HepG2 (cell line): ENCODE measurements at regions not wholly inside any gene's neighbourhood (a gene's known extent, or its start where the extent isn't known, plus 50 kb on each side); places are given as distances from the start of the nearest gene placed in this dataset.

ENCODE experiments used
- ATAC-seq: fragments of 200-7000 bp; cut with Tn5 transposase; 3 replicates; pipeline ENCODE4 v1.9.1; 2020; ENCODE audit warnings: mild to moderate bottlenecking, moderate library complexity
- BruUV-seq: library from RNA; stranded (reverse); fragments of 400-500 nt; replicated peaks from 2 replicates; lab custom pipeline; 2021; lab: Mats Ljungman, UMichigan
- CTCF ChIA-PET: fragments of 300-600 bp; formaldehyde crosslinking; extraction: SDS; loops from one replicate; lab custom pipeline; 2021; ENCODE audit warnings: low total read pairs, inconsistent platforms, low intra/inter-chr PET ratio; lab: Yijun Ruan, JAX
- POLR2A ChIA-PET: fragments of 350-600 bp; sonication (Branson Sonifier 250); formaldehyde crosslinking; loops from one replicate; lab custom pipeline; 2020; ENCODE audit warnings: antibody characterized with exemption, inconsistent platforms; lab: Yijun Ruan, JAX
- DNase-seq: peaks from one replicate; pipeline ENCODE4 v3.0.0-alpha.2; 2015; ENCODE audit warnings: low spot score
- FAIRE-seq: peaks from 3 replicates; lab custom pipeline; 2011; peaks lifted over from hg19 to GRCh38; lab: Jason Lieb, UNC
- H2AFZ ChIP-seq: one replicate; pipeline ENCODE4 v1.6.1; 2011; ENCODE audit warnings: low read length, inconsistent platforms
- H3K27ac ChIP-seq: fragments of 300-600 bp; 3 replicates; pipeline ENCODE4 v1.8.0; 2011; ENCODE audit warnings: mixed run types, mild to moderate bottlenecking, mixed read lengths, low read length, inconsistent platforms; ENCODE audit not compliant: insufficient read depth; ENCODE audit errors: extremely low read length
- H3K27me3 ChIP-seq, 2 experiments: fragments of 200-600 bp in 1 of 2; 2 replicates in 1 of 2; 3 replicates in 1 of 2; pipeline versions ENCODE4 v1.6.0 to v1.8.0; 2011; ENCODE audit warnings: low read length in 2 of 2, mild to moderate bottlenecking in 2 of 2, moderate library complexity in 2 of 2, inconsistent platforms in 1 of 2; ENCODE audit not compliant: insufficient read depth in 2 of 2, control insufficient read depth in 1 of 2
- H3K36me3 ChIP-seq, 2 experiments: fragments of 200-600 bp in 1 of 2; replicated peaks in 1 of 2; 2 replicates in 1 of 2; 3 replicates in 1 of 2; pipeline versions ENCODE4 v1.5.1 to v1.8.0; 2011; ENCODE audit warnings: low read length in 2 of 2, inconsistent platforms in 1 of 2; ENCODE audit not compliant: insufficient read depth in 2 of 2, control insufficient read depth in 1 of 2
- H3K4me1 ChIP-seq: 2 replicates; pipeline ENCODE4 v1.5.1; 2012; ENCODE audit warnings: low read length, inconsistent platforms; ENCODE audit not compliant: insufficient read depth
- H3K4me2 ChIP-seq: 2 replicates; pipeline ENCODE4 v1.6.0; 2011; ENCODE audit warnings: low read depth, low read length, inconsistent platforms
- H3K4me3 ChIP-seq, 3 experiments: fragments of 200-600 bp in 1 of 3; sonication (generic), shearing (Covaris generic) in 1 of 3; replicated peaks in 1 of 3; 2 replicates each; pipeline ENCODE4 v1.5.1; 2011 to 2016; ENCODE audit warnings: low read length in 3 of 3, inconsistent platforms in 2 of 3, low read depth in 2 of 3, mild to moderate bottlenecking in 2 of 3, control low read depth in 1 of 3, mixed read lengths in 1 of 3; ENCODE audit not compliant: insufficient read depth in 1 of 3
- H3K79me2 ChIP-seq: one replicate; pipeline ENCODE4 v1.6.1; 2011; ENCODE audit warnings: low read length, inconsistent platforms; ENCODE audit not compliant: insufficient read depth
- H3K9ac ChIP-seq: 2 replicates; pipeline ENCODE4 v1.6.0; 2011; ENCODE audit warnings: mild to moderate bottlenecking, low read depth, low read length, inconsistent platforms; ENCODE audit not compliant: insufficient read depth
- H3K9me3 ChIP-seq: 2 replicates; pipeline ENCODE4 v1.5.1; 2012; ENCODE audit warnings: mild to moderate bottlenecking, low read length
- H4K20me1 ChIP-seq: 2 replicates; pipeline ENCODE4 v1.6.0; 2011; ENCODE audit warnings: inconsistent platforms, mild to moderate bottlenecking, low read length, moderate library complexity; ENCODE audit not compliant: insufficient read depth
- ATF4 ChIP-seq, 2 experiments: fragments of 450-650 bp in 1 of 2; sonication (generic) in 1 of 2; formaldehyde crosslinking; IDR thresholded peaks; 2 replicates each; pipeline versions ENCODE4 v1.5.0 to v1.8.0; 2020 to 2022; ENCODE audit warnings: mild to moderate bottlenecking in 1 of 2, missing genetic modification reagents in 1 of 2
- BRCA1 ChIP-seq: sonication (generic); formaldehyde crosslinking; IDR thresholded peaks from 2 replicates; pipeline ENCODE4 v1.4.0; 2020; ENCODE audit warnings: missing genetic modification reagents
- EP300 ChIP-seq, 3 experiments: sonication (generic) in 1 of 3; formaldehyde crosslinking in 1 of 3; IDR thresholded peaks; 2 replicates each; pipeline versions ENCODE4 v1.5.1 to v1.6.1; 2011 to 2020; ENCODE audit warnings: low read depth in 2 of 3, low read length in 2 of 3, borderline replicate concordance in 1 of 3, improper control_type of control experiment in 1 of 3, mild to moderate bottlenecking in 1 of 3, missing genetic modification reagents in 1 of 3, moderate library complexity in 1 of 3
- HES4 ChIP-seq: sonication (generic); formaldehyde crosslinking; IDR thresholded peaks from 2 replicates; pipeline ENCODE4 v1.9.0; 2021; ENCODE audit warnings: mild to moderate bottlenecking, missing genetic modification reagents, borderline replicate concordance
- HHEX ChIP-seq: IDR thresholded peaks from 2 replicates; pipeline ENCODE4 v1.6.1; 2016; ENCODE audit warnings: control low read depth
- HNRNPH1 ChIP-seq: fragments of 200-400 bp; formaldehyde crosslinking; optimal IDR thresholded peaks from 2 replicates; pipeline ENCODE3; 2017; ENCODE audit warnings: mild to moderate bottlenecking, low read depth, low read length
- IKZF4 ChIP-seq: sonication (generic); formaldehyde crosslinking; IDR thresholded peaks from 2 replicates; pipeline ENCODE4 v1.5.1; 2020; ENCODE audit warnings: borderline replicate concordance, mild to moderate bottlenecking, low read depth, missing genetic modification reagents; ENCODE audit errors: not compliant biosample characterization
- NRL ChIP-seq: sonication (generic); formaldehyde crosslinking; IDR thresholded peaks from 2 replicates; pipeline ENCODE4 v1.5.0; 2020; ENCODE audit warnings: missing genetic modification reagents, mild to moderate bottlenecking, moderate library complexity, borderline replicate concordance
- RBM22 ChIP-seq: fragments of 200-400 bp; formaldehyde crosslinking; optimal IDR thresholded peaks from 2 replicates; pipeline ENCODE3; 2017; ENCODE audit warnings: mild to moderate bottlenecking, low read length, moderate library complexity
- RCOR2 ChIP-seq: IDR thresholded peaks from 2 replicates; pipeline ENCODE4 v1.6.1; 2016; ENCODE audit warnings: missing biosample characterization, missing genetic modification reagents
- SALL2 ChIP-seq: sonication (generic); formaldehyde crosslinking; IDR thresholded peaks from 2 replicates; pipeline ENCODE4 v1.8.1; 2023; ENCODE audit warnings: mild to moderate bottlenecking, missing genetic modification reagents, inconsistent platforms
- SOX13 ChIP-seq, 3 experiments: fragments of 450-650 bp in 1 of 3; sonication (generic) in 1 of 3; formaldehyde crosslinking in 1 of 3; IDR thresholded peaks in 2 of 3; conservative IDR thresholded peaks in 1 of 3; 2 replicates each; pipeline versions ENCODE4 v1.5.0 to v1.6.1; 2016 to 2020; ENCODE audit warnings: antibody characterized with exemption in 1 of 3, mild to moderate bottlenecking in 1 of 3, missing compliant biosample characterization in 1 of 3, missing genetic modification reagents in 1 of 3, moderate library complexity in 1 of 3
- SRSF1 ChIP-seq: fragments of 200-400 bp; formaldehyde crosslinking; optimal IDR thresholded peaks from 2 replicates; pipeline ENCODE3; 2017; ENCODE audit warnings: mild to moderate bottlenecking, low read depth, low read length, moderate library complexity
- ZNF234 ChIP-seq: sonication (generic); formaldehyde crosslinking; conservative IDR thresholded peaks from 2 replicates; pipeline ENCODE4 v1.5.1; 2020; ENCODE audit warnings: mild to moderate bottlenecking, missing genetic modification reagents
- ZNF598 ChIP-seq: sonication (generic); formaldehyde crosslinking; IDR thresholded peaks from 2 replicates; pipeline ENCODE4 v1.5.1; 2020; ENCODE audit warnings: mild to moderate bottlenecking, missing genetic modification reagents, borderline replicate concordance
- ZNF619 ChIP-seq: sonication (generic); formaldehyde crosslinking; IDR thresholded peaks from 2 replicates; pipeline ENCODE4 v1.4.0; 2020; ENCODE audit warnings: mild to moderate bottlenecking, missing genetic modification reagents
- ZNF674 ChIP-seq: sonication (generic); formaldehyde crosslinking; IDR thresholded peaks from 2 replicates; pipeline ENCODE4 v1.5.0; 2020; ENCODE audit warnings: low read depth, mild to moderate bottlenecking, missing genetic modification reagents
- whole genome bisulfite sequencing: methylation state at CpG from one replicate; pipeline ENCODE4 v1.1.6; 2017; ENCODE audit warnings: low lambda C conversion rate; 5-methylcytosine and 5-hydroxymethylcytosine counted together
- in situ Hi-C: cut with HindIII; loops from 2 replicates; pipeline ENCODE4 v1.10.0; 2017; ENCODE audit warnings: low pct_unique_long_range_greater_than_20kb; ENCODE audit not compliant: extremely low pct_ligation_motif_present
- intact Hi-C: fragments of 100-400 bp; cut with micrococcal nuclease; formaldehyde crosslinking; loops from one replicate; pipeline ENCODE4 v1.10.0; 2022; ENCODE audit not compliant: unreplicated experiment

DNA sequence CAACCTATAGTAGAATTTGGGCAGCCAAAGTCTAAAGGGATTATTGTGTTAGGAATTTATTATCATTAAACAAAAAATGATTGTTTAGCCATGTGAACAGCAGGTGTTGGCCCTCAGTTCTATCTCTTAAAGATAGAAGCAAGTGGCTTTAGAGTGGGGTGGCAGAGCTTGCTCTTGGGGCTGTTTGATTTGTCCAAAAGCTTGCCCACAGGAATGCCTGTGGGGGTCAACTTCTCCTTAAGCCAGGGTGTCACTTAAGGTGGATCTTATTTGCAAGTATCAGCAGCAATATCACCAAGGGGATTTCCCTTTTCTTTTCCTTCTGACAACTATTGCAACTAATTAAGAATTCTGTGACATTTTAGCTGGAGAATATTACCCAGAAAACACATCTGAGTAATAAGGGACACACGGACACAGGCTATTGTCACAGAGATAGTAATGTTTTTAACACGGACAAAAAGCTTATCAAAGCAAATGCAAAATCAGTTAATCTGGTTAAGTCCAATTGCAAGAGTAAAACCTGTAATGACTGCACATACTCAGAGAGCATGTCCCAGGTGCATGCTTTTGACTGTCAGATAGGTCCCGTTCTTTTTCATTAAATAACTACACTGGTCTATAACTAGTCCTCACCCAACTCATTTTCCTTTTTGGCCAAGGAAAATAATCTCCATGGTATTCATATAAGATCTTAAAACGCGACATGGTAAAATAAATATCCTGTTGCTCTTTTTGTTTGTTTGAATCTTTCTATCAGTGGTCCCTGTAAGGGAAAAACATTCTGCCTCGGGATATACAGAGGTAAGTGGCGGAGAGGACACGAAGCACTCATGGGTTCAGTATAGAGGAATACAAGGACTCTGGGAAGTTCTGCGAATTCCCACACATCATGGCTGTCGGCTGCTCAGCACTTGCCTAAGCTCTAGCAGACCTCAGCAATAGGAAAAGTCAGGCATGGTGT lies 172.1 kb upstream of the RFC3 start:
- BruUV-seq: no TSS peak

DNA sequence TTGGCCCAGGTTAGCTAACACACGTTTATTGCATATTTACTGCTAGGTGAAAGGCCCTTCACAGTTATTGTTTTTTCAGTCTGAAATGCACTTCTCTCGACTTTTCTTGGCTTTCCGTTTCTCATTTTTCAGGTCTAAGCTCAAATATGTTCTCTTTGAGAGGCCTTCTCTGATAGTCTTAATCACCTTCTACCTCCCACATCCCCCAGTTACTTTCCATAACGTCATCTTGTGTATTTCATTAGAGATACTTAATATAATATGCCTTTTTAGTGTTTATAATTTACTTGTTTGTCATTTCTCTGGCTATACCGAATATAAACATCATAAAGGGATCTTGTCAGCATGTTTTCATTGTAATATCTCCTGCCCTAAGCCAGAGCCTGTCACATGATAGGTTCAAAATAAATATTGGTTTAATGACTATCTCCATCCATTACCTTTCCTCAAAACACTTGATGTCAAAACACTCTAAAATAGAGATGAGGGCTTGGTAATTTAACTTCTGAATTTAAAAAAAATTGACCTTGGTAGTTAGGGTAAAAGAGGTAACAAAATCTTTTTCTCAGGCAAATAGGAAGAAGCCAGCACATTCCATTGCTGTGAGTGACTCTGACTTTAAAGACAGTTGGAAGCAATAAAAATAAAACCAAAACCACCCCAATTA lies 168.6 kb upstream of the RFC3 start:
- Histone ChIP-seq H2AFZ (no peak overlapping the region), H3K36me3 (no peaks in the 10 kb centered on the region), H3K4me2 (no peak overlapping the region), H3K9ac (no peak overlapping the region), H3K4me3 (no peak overlapping the region), H3K27ac (no peak overlapping the region), H3K27me3 (no peaks in the 10 kb centered on the region), H3K9me3 (no peaks in the 10 kb centered on the region), H4K20me1 (no peaks in the 10 kb centered on the region), H3K79me2 (peaks cover 9% of the 10 kb centered on the region), H3K4me1 (peaks cover 39% of the 10 kb centered on the region)
- BruUV-seq: no TSS peak
- no peak for ATAC-seq
- intact Hi-C loops: no loop called here
- POLR2A ChIA-PET: interaction anchor here (1.0 kb wide), 1 partner anchor 30 kb away, joined by 3 read pairs; no protein-coding TSS in a partner anchor
- in situ Hi-C loops: no loop called here
- DNase-seq: peak; percentile 14
- WGBS: 88% methylated on average over 5 of the region's 5 CpGs
- CTCF ChIA-PET: no interaction called here
- no peak for FAIRE-seq
- no peak for TF ChIP-seq ZNF598 (CRISPR knock-in tag)
- no peak for TF ChIP-seq ATF4 (CRISPR knock-in tag; IDR thresholded peaks at IDR 0.05)
- no peak for TF ChIP-seq ZNF619
- peak; percentile 37; the same call in 1 of the 2 replicates for TF ChIP-seq RCOR2 (CRISPR knock-in tag)
- no peak for TF ChIP-seq SOX13 (IDR thresholded peaks at IDR 0.05)
- peak in 1 of 2 experiments; percentile 16; a peak in 1 of 4 replicates for TF ChIP-seq SOX13 (CRISPR knock-in tag; conservative IDR thresholded peaks at IDR 0.05 in 1 of 2, IDR thresholded peaks at IDR 0.05 in 1 of 2)
- TF ChIP-seq SALL2 (CRISPR knock-in tag): no peak
- TF ChIP-seq EP300 (IDR thresholded peaks at IDR 0.05; ENCODE audit: low read depth in 2 of 2, low read length in 2 of 2): peak in 1 of 2 experiments; percentile 31; a peak in 1 of 4 replicates
- no peak for TF ChIP-seq EP300 (CRISPR knock-in tag; IDR thresholded peaks at IDR 0.05; ENCODE audit: borderline replicate concordance)
- TF ChIP-seq ZNF674: no peak
- TF ChIP-seq SRSF1: no peak

More for the DNA sequence above, 172.1 kb upstream of the RFC3 start:
- ChIA-PET CTCF (no interaction called here), POLR2A (interaction anchor here (0.6 to 8.0 kb wide), 2 partner anchors 34 to 384 kb away, joined by 4 to 127 read pairs; no protein-coding TSS in a partner anchor)
- in situ Hi-C loops (no loop called here), intact Hi-C loops (no loop called here)
- Histone ChIP-seq H3K36me3 (no peaks in the 10 kb centered on the region), H3K4me2 (no peak overlapping the region), H3K9ac (no peak overlapping the region), H3K9me3 (no peaks in the 10 kb centered on the region), H3K4me1 (peaks cover 72% of the 10 kb centered on the region), H3K4me3 (no peak overlapping the region), H3K79me2 (peaks cover 16% of the 10 kb centered on the region), H3K27ac (peak overlapping the region; percentile 97), H4K20me1 (no peaks in the 10 kb centered on the region), H3K27me3 (no peaks in the 10 kb centered on the region), H2AFZ (no peak overlapping the region)
- TF ChIP-seq IKZF4 (CRISPR knock-in tag) (no peak), RBM22 (no peak), NRL (no peak), HNRNPH1 (no peak), HES4 (no peak), HHEX (no peak), ZNF234 (CRISPR knock-in tag) (no peak), BRCA1 (CRISPR knock-in tag) (no peak)
- ATAC-seq (no peak), FAIRE-seq (no peak), DNase-seq (no peak)
- 98% methylated on average over 10 of the region's 10 CpGs for WGBS
